NCI-H82 (cell line): ENCODE measurements at regions not wholly inside any gene's neighbourhood (a gene's known extent, or its start where the extent isn't known, plus 50 kb on each side); places are given as distances from the start of the nearest gene placed in this dataset.
"Not testable (repeated sequence)": the region's sequence is repeated elsewhere in the genome, so short reads cannot be mapped to it uniquely, and the experiment has no call there.

ENCODE experiments used
- DNase-seq: peaks from one replicate; lab custom pipeline; 2025; lab: John Stamatoyannopoulos, UW

DNA sequence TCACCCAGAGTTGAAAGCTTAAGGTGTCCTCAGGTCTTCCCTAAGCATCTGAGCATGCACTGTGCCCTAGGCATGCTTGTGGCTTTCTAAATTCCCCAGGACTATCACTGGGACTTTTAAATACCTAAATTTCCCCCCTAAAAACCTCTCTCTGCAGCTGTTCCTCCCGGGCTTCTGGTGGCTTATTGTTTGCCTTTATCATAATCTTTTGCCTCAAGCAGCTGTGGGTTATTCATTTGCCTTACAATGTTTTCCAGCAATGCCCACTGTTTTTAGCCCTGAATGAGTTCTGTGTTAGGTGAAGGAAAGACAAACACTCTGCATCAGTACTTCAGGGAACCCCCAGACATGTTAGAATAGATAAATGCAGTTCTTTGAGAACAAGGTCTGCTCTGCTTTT is 455.0 kb downstream of the ZIC3 start:
- DNase-seq, result no peak

DNA sequence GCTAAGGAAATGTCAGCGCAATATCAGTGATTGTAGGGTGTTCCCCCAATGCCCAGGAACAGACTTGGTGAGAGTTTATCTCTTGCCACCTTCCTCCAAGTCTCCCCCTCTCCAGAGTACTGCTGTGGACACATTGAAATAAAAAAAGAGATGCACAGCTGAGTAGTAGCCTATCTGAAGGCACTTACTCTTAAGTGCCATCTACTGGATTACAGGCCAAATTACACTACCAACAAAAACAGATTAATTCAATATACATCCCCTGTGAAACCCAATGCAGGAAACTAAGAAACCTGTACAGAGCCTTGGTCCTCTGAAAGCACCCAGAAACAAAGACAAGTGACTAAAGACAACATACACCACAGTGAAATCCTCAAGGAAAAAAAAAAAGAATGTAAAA is 460.3 kb downstream of the ZIC3 start:
- peak; percentile 18 for DNase-seq

DNA sequence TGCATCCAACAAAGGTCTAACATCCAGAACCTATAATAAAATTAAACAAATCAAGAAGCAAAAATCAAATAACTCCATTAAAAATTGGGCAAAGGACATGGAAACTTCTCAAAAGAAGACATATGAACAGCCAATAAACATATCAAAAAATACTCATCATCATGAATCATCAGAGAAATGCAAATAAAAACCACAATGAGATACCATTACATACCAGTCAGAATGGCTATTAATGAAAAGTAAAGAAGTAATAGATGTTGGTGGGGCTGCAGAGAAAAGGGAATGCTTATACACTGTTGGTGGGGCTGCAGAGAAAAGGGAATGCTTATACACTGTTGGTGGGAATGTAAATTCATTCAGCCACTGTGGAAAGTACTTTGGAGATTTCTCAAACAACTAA is 465.8 kb downstream of the ZIC3 start:
- DNase-seq, result no peak

DNA sequence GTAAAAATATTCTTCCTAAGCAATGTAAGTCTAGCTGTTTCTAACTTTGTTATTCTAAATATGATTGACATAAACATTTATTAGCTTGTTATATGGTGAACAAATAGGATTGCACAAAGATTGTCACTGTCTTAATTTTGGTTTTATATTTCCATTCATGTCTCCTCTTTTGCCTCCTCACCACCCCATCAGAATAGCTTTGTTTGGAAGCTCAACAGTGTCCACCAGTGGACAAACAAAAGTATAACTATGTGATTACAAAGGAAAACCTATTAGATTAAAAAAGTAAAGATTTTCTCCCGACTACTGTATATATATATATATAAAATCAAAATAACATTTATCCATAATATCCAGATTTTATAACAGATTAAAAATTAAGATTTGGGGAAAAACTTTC is 468.2 kb downstream of the ZIC3 start:
- DNase-seq, result peak; percentile 5

DNA sequence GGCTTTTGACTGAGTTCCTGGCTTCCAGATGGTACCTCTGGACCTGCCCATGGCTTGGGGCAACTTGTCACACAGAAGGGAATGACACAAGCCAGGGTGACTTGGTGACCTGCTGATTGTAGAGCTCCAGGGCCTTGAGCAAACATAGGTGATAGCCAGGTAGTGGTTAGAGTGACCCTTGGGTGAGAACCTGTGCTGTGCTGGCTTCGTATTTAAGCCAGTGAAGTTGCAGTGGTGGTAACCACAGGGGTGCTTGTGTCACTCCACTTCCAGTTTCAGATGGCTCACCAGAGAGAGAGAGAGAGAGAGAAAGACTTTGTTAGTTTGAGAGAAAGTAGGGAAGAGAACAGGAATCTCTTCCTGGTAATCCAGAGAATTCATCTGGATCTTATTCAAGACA is 471.6 kb downstream of the ZIC3 start:
- no peak for DNase-seq

DNA sequence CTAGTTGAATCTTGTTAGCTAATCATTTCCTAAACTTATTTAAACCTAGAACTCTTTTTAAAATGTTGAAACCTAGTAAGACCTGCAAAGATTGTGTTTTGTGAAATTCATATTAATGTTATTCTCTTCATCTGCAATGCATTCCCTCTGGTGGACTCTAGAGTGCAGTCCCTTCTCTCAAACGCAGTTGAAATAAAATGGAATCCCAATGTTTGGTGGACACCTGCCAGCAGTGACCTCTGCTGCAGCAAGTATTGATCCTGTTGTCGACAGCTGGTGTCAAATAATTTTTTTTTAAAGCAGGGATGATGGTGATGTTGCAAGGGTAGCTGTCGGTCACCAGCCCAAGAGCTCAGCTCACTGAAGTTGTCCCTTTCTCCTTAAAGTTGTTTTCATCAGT is 492.0 kb downstream of the ZIC3 start:
- DNase-seq, result no peak

DNA sequence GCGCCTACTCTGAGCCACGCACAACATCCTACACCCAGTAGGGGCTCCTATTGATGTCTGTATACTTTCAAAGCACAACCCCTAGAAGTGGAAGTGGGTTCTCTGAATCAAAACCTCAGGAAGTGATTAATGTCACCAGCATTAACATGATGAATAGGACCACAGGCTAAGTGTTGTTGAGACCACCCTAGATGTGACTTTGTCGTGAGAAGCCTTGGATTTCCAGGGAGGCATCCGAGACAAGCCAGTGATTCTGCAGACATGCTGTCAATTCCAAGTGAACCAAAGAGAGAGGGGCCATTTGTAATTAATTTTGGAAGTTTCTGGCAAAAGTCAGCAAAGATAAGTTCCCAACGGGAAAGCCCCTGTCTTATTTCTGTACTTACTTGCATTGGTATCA is 493.0 kb downstream of the ZIC3 start:
- DNase-seq, result no peak

DNA sequence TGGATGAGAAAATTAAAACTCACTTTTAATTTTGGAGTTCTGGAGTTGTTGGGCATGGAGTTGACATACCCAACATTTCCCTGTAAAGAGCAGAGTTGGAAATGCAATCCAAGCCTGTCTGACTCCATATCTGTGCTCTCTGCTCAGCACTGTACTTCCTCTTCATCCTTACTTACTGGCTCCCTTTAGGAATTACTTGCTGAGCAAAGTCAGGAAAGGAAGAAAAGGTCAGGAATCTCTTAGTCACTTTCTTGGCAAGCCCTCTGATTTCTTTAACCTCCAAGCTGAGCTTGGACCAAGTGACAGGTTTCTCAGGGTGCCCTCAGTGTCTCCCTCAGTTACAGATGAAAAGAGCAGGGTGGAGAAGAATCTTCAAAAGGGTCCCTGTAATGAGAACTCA is 501.5 kb downstream of the ZIC3 start:
- no peak for DNase-seq

DNA sequence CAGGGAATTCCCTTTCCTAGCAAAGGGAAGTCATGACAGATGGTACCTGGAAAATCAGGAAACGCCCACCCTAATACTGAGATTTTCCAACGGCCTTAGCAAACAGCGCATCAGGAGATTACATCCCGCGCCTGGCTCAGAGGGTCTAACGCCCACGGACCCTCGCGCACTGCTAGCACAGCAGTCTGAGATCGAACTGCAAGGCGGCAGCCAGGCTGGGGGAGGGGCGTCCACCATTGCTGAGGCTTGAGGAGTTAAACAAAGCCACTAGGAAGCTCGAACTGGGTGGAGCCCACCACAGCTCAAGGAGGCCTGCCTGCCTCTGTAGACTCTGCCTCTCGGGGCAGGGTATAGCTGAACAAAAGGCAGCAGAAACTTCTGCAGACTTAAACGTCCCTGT is 507.7 kb downstream of the ZIC3 start:
- peak; percentile 13 for DNase-seq

DNA sequence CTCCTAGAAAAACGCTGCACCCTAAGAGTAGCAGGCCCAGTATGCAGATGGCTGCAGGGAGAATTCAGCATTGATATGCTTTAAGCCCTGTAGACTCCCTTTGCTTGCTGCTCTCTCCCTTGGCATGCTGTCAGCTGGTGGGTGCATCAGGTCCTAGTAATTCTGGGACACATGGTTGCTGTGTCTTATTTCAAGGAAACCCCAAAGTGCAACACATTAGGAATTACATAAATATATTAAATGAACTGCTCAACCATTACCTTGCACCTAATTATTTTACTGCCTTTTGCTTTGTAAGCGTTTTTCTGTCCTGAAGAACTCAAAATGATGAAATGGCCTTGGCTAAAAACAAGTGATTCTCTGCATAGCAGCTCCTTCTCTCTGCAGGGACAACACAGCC is 516.3 kb downstream of the ZIC3 start:
- DNase-seq, result no peak

DNA sequence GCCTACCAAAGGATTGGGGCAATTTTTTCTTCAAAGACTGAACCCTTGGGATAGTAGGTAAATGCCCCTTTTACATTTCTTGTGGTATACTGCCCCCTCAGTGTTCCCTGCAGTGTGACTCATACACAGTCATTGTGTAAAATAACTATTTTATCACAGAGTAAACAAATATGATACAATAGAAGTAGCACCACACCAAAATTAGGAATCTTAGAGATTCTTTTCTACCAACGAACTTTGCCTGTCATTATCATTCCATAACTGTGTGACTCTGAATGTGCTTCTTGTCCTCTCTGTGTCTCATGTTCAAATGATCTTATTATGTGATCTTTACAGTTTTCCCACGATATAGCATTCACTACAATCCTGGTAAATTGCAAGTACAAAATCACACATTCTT is 517.0 kb downstream of the ZIC3 start:
- DNase-seq, result no peak

DNA sequence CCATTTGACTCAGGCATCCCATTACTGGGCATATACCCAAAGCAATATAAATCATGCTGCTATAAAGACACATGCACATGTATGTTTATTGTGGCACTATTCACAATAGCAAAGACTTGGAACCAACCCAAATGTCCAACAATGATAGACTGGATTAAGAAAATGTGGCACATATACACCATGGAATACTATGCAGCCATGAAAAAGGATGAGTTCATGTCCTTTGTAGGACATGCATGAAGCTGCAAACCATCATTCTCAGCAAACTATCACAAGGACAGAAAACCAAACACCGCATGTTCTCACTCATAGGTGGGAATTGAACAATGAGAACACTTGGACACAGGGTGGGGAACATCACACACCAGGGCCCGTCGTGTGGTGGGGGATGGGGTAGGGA is 545.0 kb downstream of the ZIC3 start:
- not testable (repeated sequence) for DNase-seq

DNA sequence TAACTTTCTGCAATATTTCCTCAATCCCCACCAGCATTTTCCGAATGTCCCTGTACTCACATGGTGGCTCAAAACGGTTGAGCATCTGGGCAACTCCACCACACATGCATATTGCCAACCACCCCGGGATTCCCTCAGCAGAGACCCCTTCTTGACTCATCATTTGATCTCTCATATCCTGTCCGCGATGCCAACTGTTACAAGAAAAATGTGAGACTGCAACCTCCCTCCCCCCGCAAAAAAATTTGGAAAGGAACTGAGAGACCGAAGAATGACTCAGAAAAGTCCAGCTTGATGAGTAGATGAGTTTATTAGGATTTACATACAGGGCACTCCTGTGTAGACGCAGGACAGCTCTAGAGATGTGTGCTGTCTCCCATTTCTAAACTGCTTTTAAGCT is 561.4 kb downstream of the ZIC3 start:
- DNase-seq, result no peak

DNA sequence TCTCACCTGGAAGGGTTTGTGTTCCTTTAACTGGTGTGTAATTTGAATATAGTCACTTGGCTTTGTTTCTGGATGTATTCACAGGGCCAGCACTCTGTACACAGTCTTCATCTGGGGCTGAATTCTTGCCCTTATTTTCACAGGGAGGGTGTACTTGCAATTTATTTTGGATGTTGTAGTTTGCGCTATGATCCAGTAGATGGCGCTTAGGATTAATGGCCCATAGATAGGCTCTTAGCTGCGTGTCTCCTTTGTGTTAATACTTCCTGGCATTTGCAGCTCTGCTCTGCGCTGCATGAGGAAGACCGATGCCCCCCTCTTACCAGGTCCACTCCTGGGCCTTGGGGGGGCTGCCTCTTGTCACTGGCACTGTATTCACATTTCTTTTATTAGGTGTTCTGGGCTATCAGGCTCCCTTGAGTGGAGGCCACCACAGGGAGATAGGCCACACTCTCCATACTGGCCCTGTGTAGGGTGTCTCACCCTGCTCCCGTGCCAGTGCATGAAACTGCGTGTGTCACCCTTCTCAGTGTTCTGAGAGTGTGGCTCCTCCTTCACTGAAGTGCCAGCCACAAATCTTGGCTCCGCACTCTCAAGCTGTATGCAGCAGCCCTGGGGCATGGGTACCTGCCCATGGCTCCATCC is 562.2 kb downstream of the ZIC3 start:
- peak; percentile 67 for DNase-seq

DNA sequence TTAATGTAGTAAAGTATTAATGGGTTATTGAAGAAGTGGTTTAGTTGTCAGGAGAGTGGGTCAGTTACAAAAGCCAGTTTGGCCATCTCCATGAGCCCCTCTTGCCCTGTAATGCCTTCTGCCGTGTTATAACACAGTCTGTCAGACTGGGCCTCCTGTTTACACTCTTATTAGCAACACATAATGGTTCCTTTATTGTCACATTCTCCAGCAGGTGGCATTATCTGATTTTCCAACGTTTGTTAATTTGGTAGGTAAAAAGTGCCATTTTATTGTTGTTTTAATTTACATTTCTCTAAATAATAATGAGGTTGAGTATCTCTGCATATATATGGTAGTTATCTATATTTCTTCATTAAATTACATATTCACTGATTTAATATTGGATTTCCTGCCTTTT is 560.8 kb downstream of the FGF13 start:
- peak; percentile 51 for DNase-seq

DNA sequence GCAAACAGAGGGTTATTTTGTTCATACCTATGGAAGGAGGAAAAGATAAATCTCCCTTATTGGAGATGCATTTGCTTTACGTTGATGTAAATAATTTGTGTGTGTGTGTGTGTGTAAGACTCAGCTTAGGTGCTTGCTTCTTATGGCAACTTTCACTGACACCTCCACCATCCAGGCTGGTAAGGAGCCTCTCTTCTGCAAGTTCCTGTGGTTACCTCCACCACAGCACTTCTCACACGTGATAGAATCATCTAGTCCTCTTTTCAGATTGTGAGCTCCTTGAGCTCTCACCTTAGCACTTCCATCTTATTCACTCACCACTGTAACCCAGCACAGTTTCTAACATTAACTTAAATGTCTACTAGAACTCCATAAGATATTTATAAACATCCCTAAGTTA is 553.7 kb downstream of the FGF13 start:
- no peak for DNase-seq

DNA sequence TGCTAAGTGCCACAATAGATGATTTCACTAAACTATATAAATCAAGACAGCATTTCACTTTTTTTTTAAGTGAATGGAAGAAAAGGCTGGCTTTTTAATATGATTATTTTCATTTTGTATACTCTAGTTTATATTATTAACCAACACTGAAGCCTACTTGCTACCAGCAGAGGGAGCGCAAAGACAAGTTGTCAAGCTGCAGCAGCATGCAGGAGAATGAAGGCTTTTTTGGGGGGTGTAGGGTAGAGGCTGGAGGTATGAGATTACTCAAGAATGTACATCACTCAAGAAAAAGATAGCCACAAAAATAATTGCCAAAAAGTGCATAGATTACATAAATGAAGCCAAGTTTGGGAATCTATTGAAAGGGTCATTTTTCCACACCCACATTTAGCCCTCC is 519.5 kb downstream of the FGF13 start:
- peak; percentile 74 for DNase-seq

DNA sequence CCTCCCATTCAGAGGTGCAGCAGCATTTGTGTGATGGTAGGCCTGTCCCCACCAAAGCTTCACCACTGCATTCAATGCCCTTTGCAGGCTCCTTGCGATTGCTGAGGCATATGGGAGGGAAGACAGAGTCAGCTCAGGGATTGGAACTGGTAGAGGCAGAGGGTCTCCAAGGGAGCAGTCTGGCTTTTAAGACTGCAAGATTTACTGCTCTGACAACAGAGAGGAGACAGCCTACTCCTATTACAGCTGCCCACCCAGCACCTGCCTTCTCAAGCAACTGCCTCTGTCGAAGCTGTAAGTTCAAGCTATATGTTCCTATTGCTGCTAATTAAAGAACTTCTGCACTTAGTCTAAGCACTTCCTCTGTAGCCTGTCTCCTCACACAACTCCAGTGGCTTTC is 481.8 kb downstream of the FGF13 start:
- DNase-seq, result no peak

DNA sequence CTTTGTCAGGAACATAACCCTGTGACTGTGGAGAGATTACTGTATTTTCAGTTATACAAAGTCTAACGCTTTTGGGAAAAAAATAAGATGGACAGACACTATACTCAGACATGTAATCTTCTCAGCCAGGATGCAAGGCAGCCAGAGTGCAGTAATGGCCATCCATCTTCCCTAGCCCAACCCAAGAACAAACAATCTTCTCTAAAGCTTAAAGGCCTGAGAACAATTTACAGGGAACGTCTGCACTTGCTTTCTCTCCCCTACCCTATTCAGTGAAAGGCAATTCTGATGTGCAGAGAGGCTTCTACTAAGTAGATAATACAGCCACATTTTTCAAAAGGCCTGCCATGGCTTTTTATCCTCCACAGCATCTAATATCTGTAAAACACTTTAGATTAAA is 471.3 kb downstream of the FGF13 start:
- DNase-seq, result no peak

DNA sequence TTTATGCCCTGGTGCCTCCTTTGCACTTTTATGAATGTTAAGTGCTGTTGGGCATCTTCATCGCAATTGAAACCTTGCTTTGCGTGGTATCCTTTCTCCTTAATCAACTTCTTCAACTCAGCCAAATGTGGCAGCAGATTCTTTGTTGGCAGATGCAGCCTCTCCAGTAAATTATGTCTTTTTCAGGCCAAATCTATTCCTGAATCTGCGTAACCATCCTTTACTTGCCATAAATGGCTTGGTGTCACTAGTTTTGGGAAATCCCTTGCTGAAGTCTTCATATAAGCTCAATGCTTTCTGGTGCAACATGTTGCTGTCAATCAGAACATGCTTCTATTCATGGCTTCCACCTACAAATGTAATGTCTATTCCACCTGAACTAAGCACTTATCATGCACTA is 457.5 kb downstream of the FGF13 start:
- no peak for DNase-seq

DNA sequence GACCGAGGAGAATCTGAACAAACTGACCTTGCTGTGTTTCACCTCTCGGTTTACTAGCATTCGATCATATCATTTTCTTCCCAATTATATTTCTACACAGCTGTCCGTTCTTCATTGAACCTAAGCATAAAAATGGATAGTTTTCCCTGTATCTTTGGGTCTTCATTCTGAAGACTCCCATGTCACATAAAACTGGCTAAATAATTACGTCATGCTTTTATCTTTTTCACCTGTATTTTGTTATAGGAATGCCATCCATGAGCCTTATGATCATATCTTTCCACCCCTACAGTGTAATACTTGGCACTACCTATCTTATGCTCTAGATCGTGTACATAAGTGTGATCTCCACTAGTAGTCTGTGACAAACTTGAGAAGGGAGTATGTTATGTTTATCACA is 456.1 kb downstream of the FGF13 start:
- no peak for DNase-seq

DNA sequence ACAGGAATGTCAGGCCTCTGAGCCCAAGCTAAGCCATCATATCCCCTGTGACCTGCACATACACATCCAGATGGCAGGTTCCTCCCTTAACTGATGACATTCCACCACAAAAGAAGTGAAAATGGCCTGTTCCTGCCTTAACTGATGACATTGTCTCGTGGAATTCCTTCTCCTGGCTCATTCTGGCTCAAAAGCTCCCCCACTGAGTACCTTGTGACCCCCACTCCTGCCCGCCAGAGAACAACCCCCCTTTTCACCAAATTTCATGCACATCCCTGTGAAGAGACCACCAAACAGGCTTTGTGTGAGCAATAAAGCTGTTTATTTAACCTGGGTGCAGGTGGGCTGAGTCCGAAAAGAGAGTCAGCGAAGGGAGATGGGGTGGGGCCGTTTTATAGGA is 447.4 kb downstream of the FGF13 start:
- not testable (repeated sequence) for DNase-seq

DNA sequence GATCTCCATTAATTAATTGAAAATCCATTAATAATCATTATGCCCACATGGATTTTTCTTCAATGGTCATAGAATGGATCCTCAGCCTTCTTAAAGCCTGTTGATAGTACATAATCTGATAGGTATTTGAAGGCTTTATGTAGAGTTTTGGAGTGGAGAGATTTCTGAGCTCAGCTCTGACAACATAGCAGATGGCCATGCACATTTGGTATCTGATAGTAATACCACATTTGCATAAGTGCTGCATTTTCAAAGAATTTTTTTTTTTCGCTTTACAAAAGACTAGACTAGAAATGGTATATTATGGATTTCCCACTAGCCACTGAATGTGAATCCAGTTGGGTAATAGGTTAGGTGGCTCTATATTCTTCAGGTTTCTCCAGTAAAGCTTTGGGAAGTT is 440.6 kb downstream of the FGF13 start:
- peak; percentile 82 for DNase-seq

DNA sequence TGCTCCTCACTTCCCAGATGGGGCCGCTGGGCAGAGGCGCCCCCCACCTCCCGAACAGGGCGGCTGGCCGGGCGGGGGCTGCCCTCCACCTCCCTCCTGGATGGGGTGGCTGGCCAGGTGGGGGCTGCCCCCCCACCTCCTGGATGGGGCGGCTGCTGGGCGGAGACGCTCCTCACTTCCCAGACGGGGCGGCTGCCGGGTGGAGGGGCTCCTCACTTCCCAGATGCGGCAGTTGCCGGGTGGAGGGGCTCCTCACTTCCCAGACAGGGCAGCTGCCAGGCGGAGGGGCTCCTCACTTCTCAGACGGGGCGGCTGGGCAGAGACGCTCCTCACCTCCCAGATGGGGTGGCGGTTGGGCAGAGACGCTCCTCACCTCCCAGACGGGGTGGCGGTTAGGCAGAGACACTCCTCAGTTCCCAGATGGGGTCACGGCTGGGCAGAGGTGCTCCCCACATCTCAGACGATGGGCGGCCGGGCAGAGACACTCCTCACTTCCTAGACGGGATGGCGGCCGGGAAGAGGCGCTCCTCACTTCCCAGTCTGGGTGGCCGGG is 428.8 kb downstream of the FGF13 start:
- not testable (repeated sequence) for DNase-seq
